ENCODE measurements at regions not wholly inside any gene's neighbourhood (a gene's known extent, or its start where the extent isn't known, plus 50 kb on each side); places are given as distances from the start of the nearest gene placed in this dataset.

- no peak overlapping the region for H3K9ac ChIP-seq
- no peak overlapping the region for H2AFZ ChIP-seq (ENCODE audit: low read depth)
- H3K79me2 ChIP-seq (ENCODE audit: insufficient read depth, low read depth) = no peaks in the 10 kb centered on the region
- H3K4me1 ChIP-seq (ENCODE audit: low read depth, poor library complexity, severe bottlenecking) = no peaks in the 10 kb centered on the region
- no peak overlapping the region for H3K4me3 ChIP-seq (IDR thresholded peaks at IDR 0.05; ENCODE audit: insufficient read depth, low read depth, low read length)
- no peaks in the 10 kb centered on the region for H3K27me3 ChIP-seq (ENCODE audit: insufficient read depth, low read depth)
- no peaks in the 10 kb centered on the region for H4K20me1 ChIP-seq (ENCODE audit: insufficient read depth)
- no peak overlapping the region for H3K4me2 ChIP-seq
- no peak overlapping the region for H3K27ac ChIP-seq
- TF ChIP-seq CTCF (conservative IDR thresholded peaks at IDR 0.05; ENCODE audit: low read depth, low read length) = no peak
- no peaks in the 10 kb centered on the region for H3K36me3 ChIP-seq (ENCODE audit: insufficient read depth)
Observed at GRCh38 chr3:175861916-175862315, 1002.8 kb downstream of the NAALADL2 start.

All from KMS-11 (cell line).